ENCODE measurements at regions not wholly inside any gene's neighbourhood (a gene's known extent, or its start where the extent isn't known, plus 50 kb on each side); places are given as distances from the start of the nearest gene placed in this dataset.

GRCh38 chr4:115770046-115770543, 656.7 kb upstream of the NDST4 start:
- no peak for TF ChIP-seq POLR2A (IDR thresholded peaks at IDR 0.05)
- TF ChIP-seq, protein P1, sequence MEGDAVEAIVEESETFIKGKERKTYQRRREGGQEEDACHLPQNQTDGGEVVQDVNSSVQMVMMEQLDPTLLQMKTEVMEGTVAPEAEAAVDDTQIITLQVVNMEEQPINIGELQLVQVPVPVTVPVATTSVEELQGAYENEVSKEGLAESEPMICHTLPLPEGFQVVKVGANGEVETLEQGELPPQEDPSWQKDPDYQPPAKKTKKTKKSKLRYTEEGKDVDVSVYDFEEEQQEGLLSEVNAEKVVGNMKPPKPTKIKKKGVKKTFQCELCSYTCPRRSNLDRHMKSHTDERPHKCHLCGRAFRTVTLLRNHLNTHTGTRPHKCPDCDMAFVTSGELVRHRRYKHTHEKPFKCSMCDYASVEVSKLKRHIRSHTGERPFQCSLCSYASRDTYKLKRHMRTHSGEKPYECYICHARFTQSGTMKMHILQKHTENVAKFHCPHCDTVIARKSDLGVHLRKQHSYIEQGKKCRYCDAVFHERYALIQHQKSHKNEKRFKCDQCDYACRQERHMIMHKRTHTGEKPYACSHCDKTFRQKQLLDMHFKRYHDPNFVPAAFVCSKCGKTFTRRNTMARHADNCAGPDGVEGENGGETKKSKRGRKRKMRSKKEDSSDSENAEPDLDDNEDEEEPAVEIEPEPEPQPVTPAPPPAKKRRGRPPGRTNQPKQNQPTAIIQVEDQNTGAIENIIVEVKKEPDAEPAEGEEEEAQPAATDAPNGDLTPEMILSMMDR (IDR thresholded peaks at IDR 0.05): no peak
